ENCODE measurements at regions not wholly inside any gene's neighbourhood (a gene's known extent, or its start where the extent isn't known, plus 50 kb on each side); places are given as distances from the start of the nearest gene placed in this dataset.

- ATAC-seq (no peak), DNase-seq (ENCODE audit: low read depth, low spot score) (no peak)
- Histone ChIP-seq H3K9ac (ENCODE audit: low read length) (no peak overlapping the region), H3K4me3 (replicated peaks in 1 of 2; ENCODE audit: low read depth in 1 of 2, low read length in 2 of 2) (no peak overlapping the region), H3K27ac (ENCODE audit: low read depth, low read length) (no peak overlapping the region), H2AFZ (ENCODE audit: low read depth, low read length, poor library complexity, severe bottlenecking) (no peak overlapping the region), H3K79me2 (ENCODE audit: insufficient read depth, low read length) (no peaks in the 10 kb centered on the region), H3K9me2 (ENCODE audit: insufficient read depth) (no peaks in the 10 kb centered on the region), H3K4me1 (ENCODE audit: control insufficient read depth in 1 of 2, insufficient read depth in 2 of 2, low read length in 2 of 2) (peaks cover 3 to 12% of the 10 kb centered on the region in 2 experiments; a peak in 3 of 4 replicates), H4K20me1 (ENCODE audit: insufficient read depth) (no peaks in the 10 kb centered on the region), H3K27me3 (ENCODE audit: insufficient read depth, low read length) (no peaks in the 10 kb centered on the region), H3K9me3 (ENCODE audit: control insufficient read depth in 1 of 2, insufficient read depth in 1 of 2, low read depth in 1 of 2, low read length in 2 of 2) (peaks cover 0 to 5% of the 10 kb centered on the region in 2 experiments; a peak in 2 of 4 replicates), H3K4me2 (ENCODE audit: low read length) (no peak overlapping the region), H3K36me3 (ENCODE audit: control insufficient read depth in 1 of 2, insufficient read depth in 2 of 2, low read length in 2 of 2) (no peaks in the 10 kb centered on the region)
- ChIA-PET CTCF (no interaction called here), POLR2A (no interaction called here), RAD21 (ENCODE audit: low non-redundant PET in 1 of 2, low total read pairs in 2 of 2, uncharacterized antibody in 2 of 2, unreplicated experiment in 2 of 2) (no interaction called here)
- TF ChIP-seq CBX3 (IDR thresholded peaks at IDR 0.05; ENCODE audit: low read depth), result no peak
- no peak for TF ChIP-seq EGR1 (IDR thresholded peaks at IDR 0.05; ENCODE audit: low read depth)
- no peak for TF ChIP-seq CEBPB (IDR thresholded peaks at IDR 0.05; ENCODE audit: low read depth)
- no peak for TF ChIP-seq POLR2A (IDR thresholded peaks at IDR 0.05; ENCODE audit: borderline replicate concordance, extremely low read depth, insufficient read depth, insufficient read length)
- TF ChIP-seq SRF (IDR thresholded peaks at IDR 0.05; ENCODE audit: low read depth), result no peak
- no peak for TF ChIP-seq TCF7L2 (IDR thresholded peaks at IDR 0.05; ENCODE audit: borderline replicate concordance, extremely low read depth, insufficient read depth, insufficient read length)
- no peak for TF ChIP-seq EZH2 (IDR thresholded peaks at IDR 0.05)
- TF ChIP-seq MAX (IDR thresholded peaks at IDR 0.05), result no peak
- TF ChIP-seq JUND (IDR thresholded peaks at IDR 0.05), result no peak
- TF ChIP-seq CTCF (IDR thresholded peaks at IDR 0.05 in 2 of 3, conservative IDR thresholded peaks at IDR 0.05 in 1 of 3; ENCODE audit: borderline replicate concordance in 1 of 3, insufficient read depth in 1 of 3, low read depth in 2 of 3, low read length in 2 of 3), result no peak
- no peak for TF ChIP-seq FOSL1 (IDR thresholded peaks at IDR 0.05; ENCODE audit: low read depth)
- TF ChIP-seq EZH2phosphoT487 (IDR thresholded peaks at IDR 0.05; ENCODE audit: borderline replicate concordance), result no peak
- no peak for TF ChIP-seq YY1 (IDR thresholded peaks at IDR 0.05; ENCODE audit: extremely low read depth, insufficient replicate concordance, low read depth, low read length)
- no peak for TF ChIP-seq POLR2AphosphoS5 (IDR thresholded peaks at IDR 0.05; ENCODE audit: low read depth, low read length)
- TF ChIP-seq ZFX (IDR thresholded peaks at IDR 0.05), result no peak
- no peak for TF ChIP-seq ATF3 (IDR thresholded peaks at IDR 0.05)
- TF ChIP-seq REST (IDR thresholded peaks at IDR 0.05; ENCODE audit: low read depth), result no peak
- TF ChIP-seq ELF1 (IDR thresholded peaks at IDR 0.05; ENCODE audit: borderline replicate concordance, low read depth), result no peak
- TF ChIP-seq ZNF274 (IDR thresholded peaks at IDR 0.05; ENCODE audit: low read depth, low read length), result no peak
- no TSS peak for BruUV-seq (replicated peaks)
- intact Hi-C loops (cut with micrococcal nuclease), result no loop called here
Observed at GRCh38 chr20:11182720-11183119, 508.9 kb upstream of the JAG1 start.
